ENCODE measurements at regions not wholly inside any gene's neighbourhood (a gene's known extent, or its start where the extent isn't known, plus 50 kb on each side); places are given as distances from the start of the nearest gene placed in this dataset.
A peak's percentile ranks its signal among the peaks of the same experiment; 100 is the strongest.

GRCh38 chr4:30314001-30314400 is 406.2 kb upstream of the PCDH7 start:
- DNase-seq (ENCODE audit: low read depth): no peak

GRCh38 chr4:30330894-30331652 is 389.1 kb upstream of the PCDH7 start:
- no peak for DNase-seq (ENCODE audit: low read depth)

GRCh38 chr4:30341731-30342130 is 378.4 kb upstream of the PCDH7 start:
- no peak for DNase-seq (ENCODE audit: low read depth)

- DNase-seq (ENCODE audit: low read depth): no peak
Observed at GRCh38 chr4:30350288-30350687, 369.9 kb upstream of the PCDH7 start.

DNA sequence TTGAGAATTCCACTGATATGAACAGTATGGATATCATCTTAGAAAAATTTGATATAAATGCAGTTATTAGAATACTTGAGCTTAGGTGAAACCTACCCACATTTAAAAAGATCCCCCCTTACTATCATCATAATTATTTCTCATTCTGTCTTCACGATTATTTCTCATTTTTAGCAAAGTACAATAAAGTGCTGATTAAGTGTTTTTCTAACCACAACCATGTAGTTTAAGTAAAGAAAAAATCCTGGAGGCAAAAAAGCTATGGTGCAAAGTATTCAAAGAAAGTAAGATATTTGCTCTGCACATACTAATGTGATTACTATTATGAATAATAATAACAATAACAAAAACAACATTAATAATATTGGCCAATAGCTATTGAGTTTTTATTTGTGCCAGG is 365.6 kb upstream of the PCDH7 start:
- no peak for DNase-seq (ENCODE audit: low read depth)

DNA sequence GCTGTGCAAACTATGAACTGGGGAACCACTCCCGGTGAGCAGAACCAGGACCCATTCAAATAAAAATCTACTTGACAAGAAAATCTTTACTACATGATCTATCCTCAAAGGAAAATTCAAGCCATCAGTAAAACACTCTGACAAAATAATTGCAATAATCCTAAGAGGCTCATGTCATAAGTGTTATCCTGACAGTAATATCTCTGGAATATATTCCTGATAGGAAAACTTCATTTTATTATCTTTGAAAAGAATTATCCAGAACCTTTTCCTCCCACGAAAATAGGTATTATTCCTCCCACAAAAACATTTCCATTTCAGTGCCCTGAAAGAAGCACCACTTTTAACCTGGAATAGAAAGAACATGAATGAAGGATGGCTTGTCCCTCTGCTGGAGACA is 357.7 kb upstream of the PCDH7 start:
- DNase-seq (ENCODE audit: low read depth): no peak

DNA sequence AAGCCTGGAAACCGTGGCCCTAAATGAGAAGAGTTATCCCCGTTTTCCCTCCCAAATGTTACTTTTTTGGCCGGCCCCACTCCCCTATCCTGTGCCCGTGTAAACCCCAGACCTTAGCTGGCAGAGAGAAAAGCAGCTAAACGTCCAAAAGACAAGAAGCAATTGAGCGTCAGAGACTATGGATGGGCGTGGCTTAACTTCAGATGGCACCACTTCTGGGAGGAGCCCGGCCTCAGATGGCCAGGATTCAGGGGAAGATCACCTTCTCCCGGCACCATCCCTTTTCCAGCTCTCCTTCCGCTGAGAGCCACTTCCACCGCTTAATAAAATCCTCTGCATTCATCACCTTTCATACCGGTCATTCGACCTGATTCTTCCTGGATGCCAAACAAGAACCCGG is 350.1 kb upstream of the PCDH7 start:
- no peak for DNase-seq (ENCODE audit: low read depth)

- DNase-seq (ENCODE audit: low read depth): peak; percentile 2
Observed at GRCh38 chr4:30380404-30380998, 339.7 kb upstream of the PCDH7 start.

DNA sequence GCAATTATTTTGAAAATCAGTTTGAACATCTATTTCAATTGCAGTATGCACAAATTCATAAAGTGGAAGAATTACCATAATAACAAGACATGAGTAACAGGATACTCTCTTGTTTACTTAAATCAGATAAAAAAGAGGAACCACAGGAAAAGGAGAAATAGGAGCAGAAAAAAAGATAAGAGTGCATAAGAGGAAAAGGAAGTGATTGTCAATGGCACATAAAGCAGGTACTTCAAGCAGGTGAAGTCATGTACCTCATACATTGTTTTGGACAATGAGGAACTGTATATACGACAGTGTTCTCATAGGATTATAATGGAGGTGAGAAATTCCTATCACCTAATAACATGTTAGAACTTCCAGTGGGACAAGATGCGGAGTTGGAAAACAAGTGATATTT is 334.5 kb upstream of the PCDH7 start:
- DNase-seq (ENCODE audit: low read depth): no peak

DNA sequence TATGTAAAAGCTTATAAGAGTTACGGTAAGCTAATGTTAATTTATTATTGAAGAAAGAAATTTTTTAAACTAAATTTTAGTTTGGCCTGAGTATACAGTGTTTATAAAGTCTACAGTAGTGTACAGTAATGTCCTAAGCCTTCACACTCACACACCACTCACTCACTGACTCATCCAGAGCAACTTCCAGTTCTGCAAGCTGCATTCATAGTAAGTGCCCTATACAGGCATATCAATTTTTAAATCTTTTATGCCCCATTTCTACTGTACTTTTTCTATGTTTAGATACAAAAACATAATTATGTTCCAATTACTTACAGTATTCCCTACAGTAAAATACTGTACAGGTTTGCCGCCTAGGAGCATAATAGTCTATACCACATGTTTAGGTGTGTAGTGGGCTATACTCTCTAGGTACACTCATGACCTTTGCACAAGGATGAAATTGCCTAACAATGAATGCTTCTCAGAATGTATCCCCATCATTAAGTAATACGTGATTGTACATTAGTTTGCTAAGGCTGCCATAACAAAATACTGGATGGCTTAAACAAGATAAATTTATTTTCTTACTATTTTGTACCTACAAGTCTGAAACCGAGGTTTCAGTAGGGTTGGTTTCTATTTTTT is 333.8 kb upstream of the PCDH7 start:
- DNase-seq (ENCODE audit: low read depth): no peak

- DNase-seq (ENCODE audit: low read depth): no peak
Observed at GRCh38 chr4:30395902-30396301, 324.3 kb upstream of the PCDH7 start.

DNA sequence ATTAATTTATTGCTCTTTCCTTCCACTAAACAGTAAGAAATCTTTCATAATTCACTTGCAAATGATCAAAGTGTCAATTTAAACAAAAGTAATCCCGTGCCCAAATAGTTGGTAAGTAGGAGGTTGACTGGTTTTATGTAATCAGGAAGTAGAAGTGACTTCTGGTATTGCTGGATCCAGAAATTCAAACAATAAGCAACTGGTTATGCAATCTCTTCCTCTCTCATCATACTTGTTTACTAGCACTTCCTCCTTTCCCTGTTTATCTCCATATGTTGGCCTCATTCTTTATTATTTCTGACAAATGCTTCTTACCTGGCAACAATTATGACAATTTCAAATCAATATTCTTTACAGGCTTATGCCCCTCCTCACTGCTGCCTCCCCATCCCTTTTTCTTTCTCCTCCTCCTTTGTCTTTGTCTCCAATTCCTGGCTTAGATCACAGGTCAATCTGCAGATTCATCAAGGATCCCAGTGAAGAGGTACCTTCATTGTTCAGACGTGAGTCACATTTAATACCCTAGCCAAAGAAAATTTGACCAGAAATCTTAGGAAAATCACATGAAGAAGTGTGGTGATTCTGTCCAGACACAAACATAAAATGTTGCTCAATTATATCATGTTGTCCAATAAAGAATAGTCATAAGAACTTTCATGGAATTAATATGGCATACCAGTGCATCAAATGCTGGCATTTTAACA is 323.2 kb upstream of the PCDH7 start:
- DNase-seq (ENCODE audit: low read depth): no peak

DNA sequence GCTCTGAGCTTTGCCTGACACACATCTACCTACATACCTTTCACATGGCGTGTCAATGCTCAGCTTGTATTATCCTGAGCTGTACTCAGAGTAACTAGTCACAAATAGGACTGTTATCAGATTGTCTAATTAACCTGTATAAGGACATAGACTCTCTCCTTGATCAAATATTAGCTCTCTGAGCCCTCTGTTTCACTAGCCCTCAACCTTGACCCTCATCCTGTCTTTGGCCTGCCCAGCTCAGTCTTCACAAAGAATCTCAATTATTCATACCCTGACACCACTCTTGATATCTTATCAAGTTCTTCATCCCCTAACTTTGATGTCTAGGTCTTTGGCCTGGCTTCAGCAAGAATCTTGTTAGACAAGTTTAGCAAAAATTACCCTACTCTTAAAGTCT is 320.7 kb upstream of the PCDH7 start:
- no peak for DNase-seq (ENCODE audit: low read depth)

DNA sequence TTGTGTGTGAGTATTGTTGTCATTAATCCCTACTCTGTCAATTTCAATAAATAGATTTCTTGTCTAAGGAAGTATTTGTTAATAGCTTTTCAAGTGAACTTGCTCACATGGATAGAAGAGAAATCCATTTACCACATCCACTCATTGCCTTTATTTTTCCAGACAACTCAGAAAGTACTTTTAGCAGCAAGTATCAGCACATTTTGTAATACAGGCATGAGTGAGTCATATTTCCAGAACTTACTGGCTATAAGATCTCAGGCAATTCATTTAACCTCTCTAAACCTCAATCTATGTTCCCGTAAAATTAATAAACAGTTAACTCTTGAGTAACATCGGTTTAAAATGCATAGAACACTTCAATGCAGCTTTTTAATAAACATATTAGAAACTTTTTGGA is 317.9 kb upstream of the PCDH7 start:
- DNase-seq (ENCODE audit: low read depth): no peak

DNA sequence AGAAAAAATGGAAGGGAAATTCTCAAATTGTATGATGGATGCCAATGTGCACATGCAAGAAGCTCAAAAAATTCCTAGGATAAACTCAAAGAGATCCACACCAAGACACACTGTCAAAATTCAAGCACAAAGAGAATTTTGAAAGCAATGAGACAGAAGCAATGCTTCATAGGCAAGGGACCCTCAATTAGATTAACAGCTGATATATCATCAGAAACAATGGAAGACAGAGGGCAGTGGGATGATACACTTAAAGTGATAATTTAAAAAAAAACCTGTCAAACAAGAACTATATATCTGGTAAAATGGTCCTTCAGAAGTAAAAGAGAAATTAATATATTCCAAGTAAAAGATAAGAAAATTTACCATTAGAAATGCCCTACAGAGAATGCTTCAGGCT is 306.3 kb upstream of the PCDH7 start:
- no peak for DNase-seq (ENCODE audit: low read depth)

DNA sequence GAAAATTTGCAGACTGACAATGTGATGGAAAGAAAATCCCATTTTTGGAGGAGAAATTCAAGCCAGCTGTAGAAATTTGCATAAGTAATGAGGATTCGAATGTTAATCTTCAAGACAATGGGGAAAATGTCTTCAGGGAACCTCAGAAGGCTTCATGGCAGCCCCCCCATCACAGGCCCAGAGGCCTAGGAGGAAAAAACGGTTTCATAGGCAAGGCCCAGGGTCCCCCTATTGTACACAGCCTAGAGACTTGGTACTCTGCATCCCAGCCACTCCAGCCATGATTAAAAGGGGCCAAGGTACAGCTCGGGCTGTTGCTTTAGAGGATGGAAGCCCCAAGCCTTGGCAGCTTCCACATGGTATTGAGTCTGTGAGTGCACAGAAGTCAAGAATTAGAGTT is 303.6 kb upstream of the PCDH7 start:
- DNase-seq (ENCODE audit: low read depth): no peak

- DNase-seq (ENCODE audit: low read depth): no peak
Observed at GRCh38 chr4:30427932-30428331, 292.2 kb upstream of the PCDH7 start.

DNA sequence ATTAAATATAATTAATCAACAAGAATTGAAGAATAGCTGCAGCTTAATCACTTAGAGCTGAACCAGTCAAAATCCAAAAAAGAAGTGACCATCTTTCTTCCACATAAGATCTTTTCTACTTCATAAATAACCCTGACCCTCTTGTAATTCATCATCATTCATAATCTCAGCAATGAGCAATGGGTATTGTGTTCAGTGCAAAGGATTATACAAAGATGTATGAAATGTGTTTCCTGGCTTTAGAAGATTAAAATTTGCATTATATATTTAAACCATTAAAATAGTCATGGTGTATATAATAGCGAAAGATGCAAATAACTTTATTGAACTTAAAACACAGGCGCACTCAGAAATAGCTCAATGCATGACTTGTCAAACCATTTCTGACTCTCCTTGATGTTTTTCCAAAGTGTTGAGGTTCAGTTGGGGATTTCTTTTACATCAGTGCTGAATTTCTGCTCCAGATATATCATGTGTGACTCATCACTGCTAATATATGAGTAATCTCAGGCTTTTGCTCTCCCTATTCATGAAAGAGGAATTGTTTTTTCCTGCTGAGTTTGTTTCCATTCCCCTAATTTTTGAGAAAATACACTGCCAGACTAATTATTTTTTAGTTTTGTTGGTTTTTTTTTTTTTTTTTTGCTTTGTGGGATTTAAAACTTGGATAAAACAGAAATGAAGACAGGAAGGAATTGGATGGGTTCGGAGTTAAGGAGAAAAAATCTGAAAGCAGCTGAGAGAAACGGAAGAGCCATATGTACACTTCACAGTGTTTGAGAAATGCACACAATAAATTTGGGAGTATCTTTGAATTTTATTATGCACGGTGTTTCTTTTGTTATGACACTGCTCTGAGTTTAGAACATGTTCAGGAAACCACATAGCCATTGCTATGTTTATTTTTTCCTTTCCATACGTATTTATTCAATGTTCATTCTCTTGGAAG is 290.1 kb upstream of the PCDH7 start:
- DNase-seq (ENCODE audit: low read depth): peak; percentile 5

DNA sequence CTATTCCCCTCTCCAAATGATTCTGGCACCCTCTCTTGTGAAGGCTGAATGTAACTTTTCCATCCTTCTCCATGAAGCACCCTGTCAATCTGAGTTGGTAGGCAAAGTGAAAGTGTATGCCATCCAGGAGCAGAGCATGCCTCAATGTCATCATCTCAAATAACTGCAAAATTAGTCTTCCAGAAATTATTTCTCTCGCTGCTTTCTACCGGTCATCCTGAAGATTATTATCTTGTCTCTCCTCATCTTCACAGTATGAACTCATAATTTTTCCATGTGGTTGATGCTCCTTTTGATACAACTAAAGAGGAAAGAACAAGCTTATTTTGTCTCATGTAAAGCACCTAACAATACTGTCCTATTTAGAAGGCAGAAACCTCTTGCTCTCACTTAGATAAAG is 285.5 kb upstream of the PCDH7 start:
- no peak for DNase-seq (ENCODE audit: low read depth)

GRCh38 chr4:30436394-30436793 is 283.8 kb upstream of the PCDH7 start:
- DNase-seq (ENCODE audit: low read depth): no peak

- no peak for DNase-seq (ENCODE audit: low read depth)
Observed at GRCh38 chr4:30437316-30437715, 282.9 kb upstream of the PCDH7 start.

- DNase-seq (ENCODE audit: low read depth): no peak
Observed at GRCh38 chr4:30443289-30443688, 276.9 kb upstream of the PCDH7 start.

All from stromal cell of bone marrow (primary cell).